ENCODE measurements at regions not wholly inside any gene's neighbourhood (a gene's known extent, or its start where the extent isn't known, plus 50 kb on each side); places are given as distances from the start of the nearest gene placed in this dataset.

- TF ChIP-seq, protein P1, sequence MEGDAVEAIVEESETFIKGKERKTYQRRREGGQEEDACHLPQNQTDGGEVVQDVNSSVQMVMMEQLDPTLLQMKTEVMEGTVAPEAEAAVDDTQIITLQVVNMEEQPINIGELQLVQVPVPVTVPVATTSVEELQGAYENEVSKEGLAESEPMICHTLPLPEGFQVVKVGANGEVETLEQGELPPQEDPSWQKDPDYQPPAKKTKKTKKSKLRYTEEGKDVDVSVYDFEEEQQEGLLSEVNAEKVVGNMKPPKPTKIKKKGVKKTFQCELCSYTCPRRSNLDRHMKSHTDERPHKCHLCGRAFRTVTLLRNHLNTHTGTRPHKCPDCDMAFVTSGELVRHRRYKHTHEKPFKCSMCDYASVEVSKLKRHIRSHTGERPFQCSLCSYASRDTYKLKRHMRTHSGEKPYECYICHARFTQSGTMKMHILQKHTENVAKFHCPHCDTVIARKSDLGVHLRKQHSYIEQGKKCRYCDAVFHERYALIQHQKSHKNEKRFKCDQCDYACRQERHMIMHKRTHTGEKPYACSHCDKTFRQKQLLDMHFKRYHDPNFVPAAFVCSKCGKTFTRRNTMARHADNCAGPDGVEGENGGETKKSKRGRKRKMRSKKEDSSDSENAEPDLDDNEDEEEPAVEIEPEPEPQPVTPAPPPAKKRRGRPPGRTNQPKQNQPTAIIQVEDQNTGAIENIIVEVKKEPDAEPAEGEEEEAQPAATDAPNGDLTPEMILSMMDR (IDR thresholded peaks at IDR 0.05) = no peak
- no peak for TF ChIP-seq POLR2AphosphoS5 (IDR thresholded peaks at IDR 0.05)
Observed at GRCh38 chr18:10387399-10387798, 67.0 kb upstream of the APCDD1 start.

Measured in prostate gland (tissue), 2 donors.